ENCODE measurements at regions not wholly inside any gene's neighbourhood (a gene's known extent, or its start where the extent isn't known, plus 50 kb on each side); places are given as distances from the start of the nearest gene placed in this dataset.

DNA sequence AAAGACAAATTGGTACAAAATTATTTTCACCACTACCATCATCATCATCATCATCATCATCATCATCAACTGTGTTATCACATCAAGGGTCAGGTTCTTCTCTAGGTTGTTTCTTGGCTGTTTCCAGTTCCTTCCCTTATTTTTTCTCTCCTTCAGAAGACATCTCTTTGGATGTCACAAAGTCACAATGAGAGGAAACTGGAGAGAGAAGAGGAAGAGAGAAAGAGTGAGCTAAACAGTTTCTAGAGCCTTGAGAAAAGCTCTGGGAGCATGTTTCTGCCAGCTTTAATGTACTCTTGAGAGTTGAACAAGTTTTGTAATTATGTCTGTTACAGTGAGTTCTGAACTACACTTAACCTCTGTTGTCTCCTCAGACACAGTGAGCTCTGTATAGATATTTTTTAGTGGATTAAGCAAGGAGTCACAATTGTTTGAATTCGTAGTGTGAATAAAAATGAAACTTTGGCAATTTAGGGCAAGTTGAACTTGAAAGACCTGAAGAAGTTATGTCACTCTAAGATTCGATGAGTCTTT lies 123.0 kb upstream of the AKIRIN2 start:
- no peak overlapping the region for H3K4me3 ChIP-seq (ENCODE audit: low read depth, low read length)
- TF ChIP-seq, protein P1, sequence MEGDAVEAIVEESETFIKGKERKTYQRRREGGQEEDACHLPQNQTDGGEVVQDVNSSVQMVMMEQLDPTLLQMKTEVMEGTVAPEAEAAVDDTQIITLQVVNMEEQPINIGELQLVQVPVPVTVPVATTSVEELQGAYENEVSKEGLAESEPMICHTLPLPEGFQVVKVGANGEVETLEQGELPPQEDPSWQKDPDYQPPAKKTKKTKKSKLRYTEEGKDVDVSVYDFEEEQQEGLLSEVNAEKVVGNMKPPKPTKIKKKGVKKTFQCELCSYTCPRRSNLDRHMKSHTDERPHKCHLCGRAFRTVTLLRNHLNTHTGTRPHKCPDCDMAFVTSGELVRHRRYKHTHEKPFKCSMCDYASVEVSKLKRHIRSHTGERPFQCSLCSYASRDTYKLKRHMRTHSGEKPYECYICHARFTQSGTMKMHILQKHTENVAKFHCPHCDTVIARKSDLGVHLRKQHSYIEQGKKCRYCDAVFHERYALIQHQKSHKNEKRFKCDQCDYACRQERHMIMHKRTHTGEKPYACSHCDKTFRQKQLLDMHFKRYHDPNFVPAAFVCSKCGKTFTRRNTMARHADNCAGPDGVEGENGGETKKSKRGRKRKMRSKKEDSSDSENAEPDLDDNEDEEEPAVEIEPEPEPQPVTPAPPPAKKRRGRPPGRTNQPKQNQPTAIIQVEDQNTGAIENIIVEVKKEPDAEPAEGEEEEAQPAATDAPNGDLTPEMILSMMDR (IDR thresholded peaks at IDR 0.05; ENCODE audit: control insufficient read depth, extremely low read depth, insufficient read depth) = no peak
- no peak for DNase-seq (ENCODE audit: low read depth)

- TF ChIP-seq, protein P1 (IDR thresholded peaks at IDR 0.05; ENCODE audit: control insufficient read depth, extremely low read depth, insufficient read depth) = no peak
- DNase-seq (ENCODE audit: low read depth) = no peak
- H3K4me3 ChIP-seq (ENCODE audit: low read depth, low read length) = no peak overlapping the region
Measured at GRCh38 chr6:87822011-87822410, 120.0 kb upstream of the AKIRIN2 start.

DNA sequence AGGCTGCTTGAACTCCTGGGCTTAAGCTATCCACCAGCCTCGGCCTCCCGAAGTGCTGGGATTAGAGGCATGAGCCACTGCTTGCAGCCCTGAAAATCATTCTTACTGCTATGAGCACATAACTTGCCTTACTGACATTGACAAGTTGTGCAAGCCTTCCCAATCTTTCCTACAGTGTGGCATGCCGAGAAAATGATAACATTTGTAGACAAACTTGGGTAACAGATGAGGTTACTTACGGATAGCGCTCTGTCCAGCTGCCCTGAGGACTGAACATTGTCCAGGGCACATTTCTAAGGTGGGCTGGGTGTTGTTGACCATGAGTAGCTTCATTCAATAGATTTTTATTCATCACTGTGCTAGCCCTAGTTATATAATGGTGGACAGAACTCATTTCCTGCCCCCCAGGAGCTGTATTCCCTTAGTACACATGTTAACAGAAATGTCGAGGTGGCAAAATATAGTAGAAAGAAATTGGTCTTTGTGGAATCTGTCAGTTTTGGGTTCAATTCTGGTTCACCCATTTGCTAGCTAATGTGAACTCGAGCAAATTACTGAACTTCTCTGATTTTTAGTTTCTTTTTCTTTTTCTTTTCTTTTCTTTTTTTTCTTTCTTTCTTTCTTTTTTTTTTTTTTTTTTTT lies 118.4 kb upstream of the AKIRIN2 start:
- TF ChIP-seq, protein P1 (IDR thresholded peaks at IDR 0.05; ENCODE audit: control insufficient read depth, extremely low read depth, insufficient read depth) = no peak
- H3K4me3 ChIP-seq (ENCODE audit: low read depth, low read length) = no peak overlapping the region
- no peak for DNase-seq (ENCODE audit: low read depth)

DNA sequence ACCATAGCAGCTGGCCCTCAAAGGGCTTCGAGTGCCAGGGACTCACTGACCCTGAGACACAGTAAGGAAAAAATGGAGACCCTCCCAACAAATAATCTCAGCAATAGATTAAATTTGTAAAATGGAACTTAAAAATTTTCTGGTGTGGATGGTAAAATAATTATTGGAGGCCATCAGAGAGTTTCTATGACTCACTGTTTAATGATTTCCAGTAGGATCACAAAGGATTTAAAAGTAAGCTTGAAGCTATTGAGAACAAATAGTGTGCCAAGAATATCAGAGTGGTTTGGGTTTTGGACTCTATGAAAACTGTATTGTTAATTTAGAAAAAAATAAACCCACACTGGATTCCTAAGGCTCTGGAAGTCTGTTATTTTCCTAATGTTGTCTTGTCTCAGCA lies 115.2 kb upstream of the AKIRIN2 start:
- no peak for DNase-seq (ENCODE audit: low read depth)
- TF ChIP-seq, protein P1 (IDR thresholded peaks at IDR 0.05; ENCODE audit: control insufficient read depth, extremely low read depth, insufficient read depth) = no peak
- no peak overlapping the region for H3K4me3 ChIP-seq (ENCODE audit: low read depth, low read length)

DNA sequence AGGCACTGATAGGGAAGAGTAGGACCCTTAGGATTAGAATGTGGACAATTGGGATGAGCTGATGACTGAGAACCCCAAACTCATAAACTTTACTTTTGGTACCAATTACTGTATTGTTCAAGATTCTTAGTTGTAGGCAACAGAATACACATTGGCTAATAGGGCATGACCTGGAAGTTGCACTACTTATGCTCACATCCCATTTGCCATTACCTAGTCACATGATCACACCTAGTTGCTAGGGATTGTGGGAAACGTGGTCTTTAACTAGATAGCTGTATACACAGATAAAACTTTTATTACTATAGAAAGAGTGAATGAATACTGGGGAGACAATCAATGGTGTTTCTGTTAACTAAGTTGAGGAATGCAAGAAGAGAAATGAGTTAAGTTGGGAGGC lies 113.4 kb upstream of the AKIRIN2 start:
- DNase-seq (ENCODE audit: low read depth) = no peak
- H3K4me3 ChIP-seq (ENCODE audit: low read depth, low read length) = no peak overlapping the region
- TF ChIP-seq, protein P1 (IDR thresholded peaks at IDR 0.05; ENCODE audit: control insufficient read depth, extremely low read depth, insufficient read depth) = no peak

DNA sequence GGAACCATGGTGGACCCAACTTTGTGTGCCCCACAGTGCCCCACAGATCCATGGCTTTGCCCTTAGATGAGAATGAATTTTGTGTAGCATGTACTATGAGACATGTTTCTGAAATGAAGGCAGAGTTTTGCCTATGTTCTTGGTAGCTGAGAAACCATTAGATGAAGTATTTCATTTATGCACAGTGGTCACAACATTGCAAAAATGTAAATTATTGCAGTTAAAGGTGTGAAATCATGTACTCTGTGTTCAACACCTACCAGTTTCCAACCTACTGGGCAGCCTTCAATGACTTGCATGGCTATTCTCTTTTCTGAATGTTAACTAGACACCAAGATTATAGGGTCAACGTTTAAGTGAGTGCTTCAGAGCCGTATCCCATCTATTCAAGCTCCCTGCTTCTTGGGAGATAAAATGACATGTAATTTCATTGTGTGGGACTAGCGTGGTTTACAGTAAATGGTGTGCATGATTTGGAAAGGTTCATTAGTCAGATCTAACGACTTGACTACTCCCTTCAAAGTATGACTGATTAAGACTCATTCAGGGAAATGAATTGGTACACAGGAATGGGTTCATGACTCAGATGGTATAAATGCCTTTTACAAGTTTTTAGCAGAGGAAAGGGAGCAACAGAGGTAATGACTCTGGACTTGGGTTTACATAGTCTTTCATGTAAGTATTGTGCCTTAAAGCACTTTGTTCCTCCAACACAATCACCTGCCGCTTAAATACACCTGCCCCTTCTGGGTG lies 106.1 kb upstream of the AKIRIN2 start:
- TF ChIP-seq, protein P1 (IDR thresholded peaks at IDR 0.05; ENCODE audit: control insufficient read depth, extremely low read depth, insufficient read depth) = no peak
- H3K4me3 ChIP-seq (ENCODE audit: low read depth, low read length) = no peak overlapping the region
- no peak for DNase-seq (ENCODE audit: low read depth)
